K562 (cell line): ENCODE measurements at regions not wholly inside any gene's neighbourhood (a gene's known extent, or its start where the extent isn't known, plus 50 kb on each side); places are given as distances from the start of the nearest gene placed in this dataset.

Source experiments
- ATAC-seq: fragments of 200-7000 bp; cut with Tn5 transposase; 3 replicates; pipeline ENCODE4 v1.9.1; 2020; ENCODE audit warnings: moderate library complexity
- BruUV-seq: library from RNA; stranded (reverse); fragments of 400-500 nt; replicated peaks from 2 replicates; lab custom pipeline; 2021; lab: Mats Ljungman, UMichigan
- CTCF ChIA-PET: fragments of 300-600 bp; formaldehyde crosslinking; extraction: SDS; loops from one replicate; lab custom pipeline; 2021; ENCODE audit warnings: low intra/inter-chr PET ratio; lab: Yijun Ruan, JAX
- POLR2A ChIA-PET: fragments of 300-600, 350-650 bp; sonication (Branson Sonifier 250); formaldehyde crosslinking; extraction: SDS; loops from one replicate; lab custom pipeline; 2021; ENCODE audit warnings: antibody characterized with exemption, inconsistent platforms; lab: Yijun Ruan, JAX
- DNase-seq, 4 experiments: peaks; one replicate each; pipeline versions ENCODE4 v3.0.0 to v3.0.0-alpha.2; 2011 to 2018; ENCODE audit warnings: low spot score in 3 of 4, mixed read lengths in 3 of 4; ENCODE audit errors: extremely low read depth in 1 of 4
- FAIRE-seq: peaks from 2 replicates; lab custom pipeline; 2011; peaks lifted over from hg19 to GRCh38; lab: Jason Lieb, UNC
- H2AFZ ChIP-seq: 2 replicates; pipeline ENCODE4 v1.6.0; 2011; ENCODE audit warnings: low read depth, low read length, control low read depth, inconsistent platforms
- H3K27ac ChIP-seq: fragments of 200-600 bp; 3 replicates; pipeline ENCODE4 v1.8.0; 2011; ENCODE audit warnings: low read depth, mild to moderate bottlenecking, control low read depth, inconsistent platforms, low read length, moderate library complexity, mixed read lengths; ENCODE audit errors: extremely low read depth
- H3K27me3 ChIP-seq, 2 experiments: fragments of 300-600 bp in 1 of 2; 2 replicates in 1 of 2; 3 replicates in 1 of 2; pipeline versions ENCODE4 v1.6.0 to v1.8.0; 2011; ENCODE audit warnings: inconsistent platforms in 2 of 2, low read length in 2 of 2, mild to moderate bottlenecking in 1 of 2, mixed read lengths in 1 of 2, moderate library complexity in 1 of 2; ENCODE audit not compliant: control insufficient read depth in 2 of 2, insufficient read depth in 2 of 2
- H3K36me3 ChIP-seq: fragments of 300-600 bp; 3 replicates; pipeline ENCODE4 v1.8.0; 2011; ENCODE audit warnings: mild to moderate bottlenecking, low read length, inconsistent platforms; ENCODE audit not compliant: control insufficient read depth, insufficient read depth
- H3K4me1 ChIP-seq, 2 experiments: fragments of 200-600 bp in 1 of 2; replicated peaks in 1 of 2; 2 replicates in 1 of 2; 3 replicates in 1 of 2; pipeline versions ENCODE4 v1.5.1 to v1.8.0; 2011; ENCODE audit warnings: inconsistent platforms in 2 of 2, low read length in 2 of 2, mild to moderate bottlenecking in 1 of 2, mixed read lengths in 1 of 2, moderate library complexity in 1 of 2; ENCODE audit not compliant: control insufficient read depth in 2 of 2, insufficient read depth in 2 of 2
- H3K4me2 ChIP-seq: 2 replicates; pipeline ENCODE4 v1.6.1; 2011; ENCODE audit warnings: low read length, control low read depth, inconsistent platforms, mixed read lengths; ENCODE audit not compliant: insufficient read depth
- H3K4me3 ChIP-seq: fragments of 200-600 bp; sonication (generic), shearing (Covaris generic); 2 replicates; pipeline ENCODE4 v1.5.1; 2016; ENCODE audit warnings: control low read depth, inconsistent platforms
- H3K79me2 ChIP-seq: fragments of 200-600 bp; 3 replicates; pipeline ENCODE4 v1.8.0; 2011; ENCODE audit warnings: low read length, inconsistent platforms; ENCODE audit not compliant: control insufficient read depth, insufficient read depth
- H3K9ac ChIP-seq, 2 experiments: 2 replicates each; pipeline versions ENCODE4 v1.6.0 to v1.6.1; 2011; ENCODE audit warnings: low read depth in 2 of 2, low read length in 2 of 2, control low read depth in 1 of 2, inconsistent platforms in 1 of 2, mild to moderate bottlenecking in 1 of 2, mixed read lengths in 1 of 2; ENCODE audit not compliant: insufficient read depth in 1 of 2
- H3K9me1 ChIP-seq: one replicate; pipeline ENCODE4 v1.6.0; 2011; ENCODE audit warnings: inconsistent platforms, mild to moderate bottlenecking, low read length, moderate library complexity; ENCODE audit not compliant: control insufficient read depth, insufficient read depth
- H3K9me3 ChIP-seq: replicated peaks from 2 replicates; pipeline ENCODE4 v1.5.1; 2011; ENCODE audit warnings: low read depth, low read length, inconsistent platforms; ENCODE audit not compliant: control insufficient read depth, insufficient read depth
- H4K20me1 ChIP-seq: replicated peaks from 2 replicates; pipeline ENCODE4 v1.6.1; 2011; ENCODE audit warnings: low read length, inconsistent platforms, mixed read lengths; ENCODE audit not compliant: control insufficient read depth, insufficient read depth
- CREM ChIP-seq: IDR thresholded peaks from 2 replicates; pipeline ENCODE4 v1.6.1; 2014; ENCODE audit warnings: antibody characterized with exemption, low read depth
- MCM7 ChIP-seq, 2 experiments: fragments of 450-650 bp; IDR thresholded peaks; 2 replicates each; pipeline ENCODE4 v1.6.1; 2016 to 2018
- PRMT5 ChIP-seq: sonication (generic); formaldehyde crosslinking; IDR thresholded peaks from 2 replicates; pipeline ENCODE4 v1.5.0; 2020; ENCODE audit warnings: missing genetic modification reagents
- WGBS: fragments of 100-300 bp; shearing (Covaris generic); methylation state at CpG from one replicate; pipeline ENCODE4 v1.1.6; 2016; ENCODE audit warnings: low coverage, mixed read lengths; ENCODE audit not compliant: insufficient coverage; ENCODE audit errors: missing lambda C conversion rate; 5-methylcytosine and 5-hydroxymethylcytosine counted together
- in situ Hi-C: fragments of 300-500 bp; cut with MboI; formaldehyde crosslinking; loops from 4 replicates; pipeline ENCODE4 v1.15.0; 2018; ENCODE audit warnings: inconsistent platforms, mixed read lengths
- intact Hi-C: fragments of 100-400 bp; cut with micrococcal nuclease; formaldehyde crosslinking; loops from 2 replicates; pipeline ENCODE4 v1.14.2; 2022
- TF ChIP-seq, protein P1 (sequence below): fragments of 150-350 bp; conservative IDR thresholded peaks from 2 replicates; pipeline ENCODE4 v1.6.1; 2014; ENCODE audit warnings: low read length
- TF ChIP-seq, protein P2 (sequence below): fragments of 200-800 bp; sonication (Bioruptor generic); IDR thresholded peaks from 2 replicates; pipeline ENCODE4 v1.6.1; 2016; ENCODE audit warnings: missing genetic modification characterization, missing compliant biosample characterization
- TF ChIP-seq, protein P3 (sequence below): fragments of 450-650 bp; IDR thresholded peaks from 2 replicates; pipeline ENCODE4 v1.7.1; 2018; ENCODE audit warnings: mild to moderate bottlenecking, low read depth; ENCODE audit not compliant: partially characterized antibody
- TF ChIP-seq, protein P4 (sequence below): fragments of 450-650 bp; IDR thresholded peaks from 2 replicates; pipeline ENCODE4 v1.6.1; 2016; ENCODE audit warnings: mild to moderate bottlenecking

DNA sequence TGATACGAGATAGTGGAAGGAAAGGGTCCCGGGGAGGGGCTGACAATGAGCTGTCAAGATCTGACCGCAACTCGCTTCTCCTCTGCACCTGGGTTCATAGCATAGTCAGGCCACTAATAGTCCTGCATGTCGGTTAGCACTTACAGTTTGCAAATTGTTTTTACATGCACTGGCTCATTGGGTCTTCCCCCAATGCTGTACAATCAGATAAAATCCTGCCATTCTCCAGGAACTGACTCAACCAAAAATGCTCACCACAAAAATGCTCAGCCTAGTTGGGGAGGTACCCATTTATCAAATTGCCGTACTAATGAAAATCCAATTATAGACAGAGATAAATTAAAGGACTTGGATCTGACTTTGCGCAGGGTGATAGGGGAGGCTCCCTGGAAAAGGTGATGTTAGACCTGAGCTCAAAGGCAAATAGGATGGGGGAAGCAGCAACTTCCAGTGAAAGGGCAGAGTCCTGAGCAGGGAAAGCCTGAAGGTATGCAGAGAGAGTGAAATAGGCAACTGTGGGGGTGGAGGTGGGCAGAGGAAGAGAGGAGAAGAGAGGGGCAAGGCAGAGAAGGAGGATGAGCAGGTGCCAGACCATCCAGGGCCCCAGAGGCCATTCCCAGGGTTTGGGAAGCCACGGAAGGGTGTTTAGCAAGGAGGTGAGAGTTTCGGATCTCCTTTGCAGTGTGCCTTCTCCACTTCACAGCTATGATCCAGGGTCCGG, 326.1 kb upstream of the TSHZ3 start:
- no peak overlapping the region for H2AFZ ChIP-seq
- no peak for TF ChIP-seq PRMT5 (CRISPR knock-in tag)
- TF ChIP-seq, protein P1, sequence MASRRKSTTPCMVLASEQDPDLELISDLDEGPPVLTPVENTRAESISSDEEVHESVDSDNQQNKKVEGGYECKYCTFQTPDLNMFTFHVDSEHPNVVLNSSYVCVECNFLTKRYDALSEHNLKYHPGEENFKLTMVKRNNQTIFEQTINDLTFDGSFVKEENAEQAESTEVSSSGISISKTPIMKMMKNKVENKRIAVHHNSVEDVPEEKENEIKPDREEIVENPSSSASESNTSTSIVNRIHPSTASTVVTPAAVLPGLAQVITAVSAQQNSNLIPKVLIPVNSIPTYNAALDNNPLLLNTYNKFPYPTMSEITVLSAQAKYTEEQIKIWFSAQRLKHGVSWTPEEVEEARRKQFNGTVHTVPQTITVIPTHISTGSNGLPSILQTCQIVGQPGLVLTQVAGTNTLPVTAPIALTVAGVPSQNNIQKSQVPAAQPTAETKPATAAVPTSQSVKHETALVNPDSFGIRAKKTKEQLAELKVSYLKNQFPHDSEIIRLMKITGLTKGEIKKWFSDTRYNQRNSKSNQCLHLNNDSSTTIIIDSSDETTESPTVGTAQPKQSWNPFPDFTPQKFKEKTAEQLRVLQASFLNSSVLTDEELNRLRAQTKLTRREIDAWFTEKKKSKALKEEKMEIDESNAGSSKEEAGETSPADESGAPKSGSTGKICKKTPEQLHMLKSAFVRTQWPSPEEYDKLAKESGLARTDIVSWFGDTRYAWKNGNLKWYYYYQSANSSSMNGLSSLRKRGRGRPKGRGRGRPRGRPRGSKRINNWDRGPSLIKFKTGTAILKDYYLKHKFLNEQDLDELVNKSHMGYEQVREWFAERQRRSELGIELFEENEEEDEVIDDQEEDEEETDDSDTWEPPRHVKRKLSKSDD: no peak
- TF ChIP-seq, protein P2, sequence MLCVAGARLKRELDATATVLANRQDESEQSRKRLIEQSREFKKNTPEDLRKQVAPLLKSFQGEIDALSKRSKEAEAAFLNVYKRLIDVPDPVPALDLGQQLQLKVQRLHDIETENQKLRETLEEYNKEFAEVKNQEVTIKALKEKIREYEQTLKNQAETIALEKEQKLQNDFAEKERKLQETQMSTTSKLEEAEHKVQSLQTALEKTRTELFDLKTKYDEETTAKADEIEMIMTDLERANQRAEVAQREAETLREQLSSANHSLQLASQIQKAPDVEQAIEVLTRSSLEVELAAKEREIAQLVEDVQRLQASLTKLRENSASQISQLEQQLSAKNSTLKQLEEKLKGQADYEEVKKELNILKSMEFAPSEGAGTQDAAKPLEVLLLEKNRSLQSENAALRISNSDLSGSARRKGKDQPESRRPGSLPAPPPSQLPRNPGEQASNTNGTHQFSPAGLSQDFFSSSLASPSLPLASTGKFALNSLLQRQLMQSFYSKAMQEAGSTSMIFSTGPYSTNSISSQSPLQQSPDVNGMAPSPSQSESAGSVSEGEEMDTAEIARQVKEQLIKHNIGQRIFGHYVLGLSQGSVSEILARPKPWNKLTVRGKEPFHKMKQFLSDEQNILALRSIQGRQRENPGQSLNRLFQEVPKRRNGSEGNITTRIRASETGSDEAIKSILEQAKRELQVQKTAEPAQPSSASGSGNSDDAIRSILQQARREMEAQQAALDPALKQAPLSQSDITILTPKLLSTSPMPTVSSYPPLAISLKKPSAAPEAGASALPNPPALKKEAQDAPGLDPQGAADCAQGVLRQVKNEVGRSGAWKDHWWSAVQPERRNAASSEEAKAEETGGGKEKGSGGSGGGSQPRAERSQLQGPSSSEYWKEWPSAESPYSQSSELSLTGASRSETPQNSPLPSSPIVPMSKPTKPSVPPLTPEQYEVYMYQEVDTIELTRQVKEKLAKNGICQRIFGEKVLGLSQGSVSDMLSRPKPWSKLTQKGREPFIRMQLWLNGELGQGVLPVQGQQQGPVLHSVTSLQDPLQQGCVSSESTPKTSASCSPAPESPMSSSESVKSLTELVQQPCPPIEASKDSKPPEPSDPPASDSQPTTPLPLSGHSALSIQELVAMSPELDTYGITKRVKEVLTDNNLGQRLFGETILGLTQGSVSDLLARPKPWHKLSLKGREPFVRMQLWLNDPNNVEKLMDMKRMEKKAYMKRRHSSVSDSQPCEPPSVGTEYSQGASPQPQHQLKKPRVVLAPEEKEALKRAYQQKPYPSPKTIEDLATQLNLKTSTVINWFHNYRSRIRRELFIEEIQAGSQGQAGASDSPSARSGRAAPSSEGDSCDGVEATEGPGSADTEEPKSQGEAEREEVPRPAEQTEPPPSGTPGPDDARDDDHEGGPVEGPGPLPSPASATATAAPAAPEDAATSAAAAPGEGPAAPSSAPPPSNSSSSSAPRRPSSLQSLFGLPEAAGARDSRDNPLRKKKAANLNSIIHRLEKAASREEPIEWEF (CRISPR knock-in tag): no peak
- no peak for TF ChIP-seq CREM
- TF ChIP-seq, protein P3, sequence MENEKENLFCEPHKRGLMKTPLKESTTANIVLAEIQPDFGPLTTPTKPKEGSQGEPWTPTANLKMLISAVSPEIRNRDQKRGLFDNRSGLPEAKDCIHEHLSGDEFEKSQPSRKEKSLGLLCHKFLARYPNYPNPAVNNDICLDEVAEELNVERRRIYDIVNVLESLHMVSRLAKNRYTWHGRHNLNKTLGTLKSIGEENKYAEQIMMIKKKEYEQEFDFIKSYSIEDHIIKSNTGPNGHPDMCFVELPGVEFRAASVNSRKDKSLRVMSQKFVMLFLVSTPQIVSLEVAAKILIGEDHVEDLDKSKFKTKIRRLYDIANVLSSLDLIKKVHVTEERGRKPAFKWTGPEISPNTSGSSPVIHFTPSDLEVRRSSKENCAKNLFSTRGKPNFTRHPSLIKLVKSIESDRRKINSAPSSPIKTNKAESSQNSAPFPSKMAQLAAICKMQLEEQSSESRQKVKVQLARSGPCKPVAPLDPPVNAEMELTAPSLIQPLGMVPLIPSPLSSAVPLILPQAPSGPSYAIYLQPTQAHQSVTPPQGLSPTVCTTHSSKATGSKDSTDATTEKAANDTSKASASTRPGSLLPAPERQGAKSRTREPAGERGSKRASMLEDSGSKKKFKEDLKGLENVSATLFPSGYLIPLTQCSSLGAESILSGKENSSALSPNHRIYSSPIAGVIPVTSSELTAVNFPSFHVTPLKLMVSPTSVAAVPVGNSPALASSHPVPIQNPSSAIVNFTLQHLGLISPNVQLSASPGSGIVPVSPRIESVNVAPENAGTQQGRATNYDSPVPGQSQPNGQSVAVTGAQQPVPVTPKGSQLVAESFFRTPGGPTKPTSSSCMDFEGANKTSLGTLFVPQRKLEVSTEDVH: no peak
- TF ChIP-seq, protein P4, sequence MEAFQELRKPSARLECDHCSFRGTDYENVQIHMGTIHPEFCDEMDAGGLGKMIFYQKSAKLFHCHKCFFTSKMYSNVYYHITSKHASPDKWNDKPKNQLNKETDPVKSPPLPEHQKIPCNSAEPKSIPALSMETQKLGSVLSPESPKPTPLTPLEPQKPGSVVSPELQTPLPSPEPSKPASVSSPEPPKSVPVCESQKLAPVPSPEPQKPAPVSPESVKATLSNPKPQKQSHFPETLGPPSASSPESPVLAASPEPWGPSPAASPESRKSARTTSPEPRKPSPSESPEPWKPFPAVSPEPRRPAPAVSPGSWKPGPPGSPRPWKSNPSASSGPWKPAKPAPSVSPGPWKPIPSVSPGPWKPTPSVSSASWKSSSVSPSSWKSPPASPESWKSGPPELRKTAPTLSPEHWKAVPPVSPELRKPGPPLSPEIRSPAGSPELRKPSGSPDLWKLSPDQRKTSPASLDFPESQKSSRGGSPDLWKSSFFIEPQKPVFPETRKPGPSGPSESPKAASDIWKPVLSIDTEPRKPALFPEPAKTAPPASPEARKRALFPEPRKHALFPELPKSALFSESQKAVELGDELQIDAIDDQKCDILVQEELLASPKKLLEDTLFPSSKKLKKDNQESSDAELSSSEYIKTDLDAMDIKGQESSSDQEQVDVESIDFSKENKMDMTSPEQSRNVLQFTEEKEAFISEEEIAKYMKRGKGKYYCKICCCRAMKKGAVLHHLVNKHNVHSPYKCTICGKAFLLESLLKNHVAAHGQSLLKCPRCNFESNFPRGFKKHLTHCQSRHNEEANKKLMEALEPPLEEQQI: no peak
- no peak for TF ChIP-seq MCM7 (IDR thresholded peaks at IDR 0.05)

More for the DNA sequence above, 326.1 kb upstream of the TSHZ3 start:
- H3K4me1 ChIP-seq: no peaks in the 10 kb centered on the region
- in situ Hi-C loops: no loop called here
- H3K36me3 ChIP-seq: no peaks in the 10 kb centered on the region
- H3K9ac ChIP-seq: no peak overlapping the region
- ChIA-PET CTCF (interaction anchor here (1.1 kb wide), 1 partner anchor 550 kb away, joined by 3 read pairs; no protein-coding TSS in a partner anchor), POLR2A (no interaction called here)
- H3K9me3 ChIP-seq: no peaks in the 10 kb centered on the region
- no peak overlapping the region for H3K4me3 ChIP-seq
- H3K79me2 ChIP-seq: no peaks in the 10 kb centered on the region
- BruUV-seq: no TSS peak
- no peaks in the 10 kb centered on the region; the same call in 1 of the 2 replicates for H4K20me1 ChIP-seq
- no peaks in the 10 kb centered on the region; a peak in 1 of 5 replicates for H3K27me3 ChIP-seq
- DNase-seq (no peak), FAIRE-seq (no peak), ATAC-seq (no peak)
- no peak overlapping the region for H3K4me2 ChIP-seq
- H3K27ac ChIP-seq: no peak overlapping the region
- WGBS: 2% methylated on average over 10 of the region's 10 CpGs
- intact Hi-C loops: loop anchor here (5.0 to 10.0 kb wide), 2 partner anchors 367 to 549 kb away; no protein-coding TSS in a partner anchor
- no peaks in the 10 kb centered on the region for H3K9me1 ChIP-seq
